DOHH2 (cell line): ENCODE measurements at regions not wholly inside any gene's neighbourhood (a gene's known extent, or its start where the extent isn't known, plus 50 kb on each side); places are given as distances from the start of the nearest gene placed in this dataset.

Experiments used
- H3F3A ChIP-seq: fragments of 200-600 bp; sonication (generic), shearing (Covaris generic); 2 replicates; pipeline ENCODE4 v1.6.0; 2016; ENCODE audit warnings: antibody characterized with exemption, mild to moderate bottlenecking; ENCODE audit not compliant: control insufficient read depth, insufficient read depth
- H3K27ac ChIP-seq: fragments of 200-600 bp; sonication (generic); 2 replicates; pipeline ENCODE4 v1.5.1; 2014; ENCODE audit warnings: low read depth, mild to moderate bottlenecking, low read length, moderate library complexity
- H3K27me3 ChIP-seq: fragments of 200-600 bp; sonication (generic); 2 replicates; pipeline ENCODE4 v1.6.1; 2014; ENCODE audit warnings: mild to moderate bottlenecking, low read length, mixed read lengths; ENCODE audit not compliant: control insufficient read depth
- H3K36me3 ChIP-seq: fragments of 200-600 bp; sonication (generic); 2 replicates; pipeline ENCODE4 v1.6.1; 2014; ENCODE audit warnings: mild to moderate bottlenecking, low read length, moderate library complexity, mixed read lengths; ENCODE audit not compliant: control insufficient read depth
- H3K4me1 ChIP-seq: fragments of 200-600 bp; sonication (generic); 2 replicates; pipeline ENCODE4 v1.6.1; 2014; ENCODE audit warnings: mild to moderate bottlenecking, low read length, mixed read lengths; ENCODE audit not compliant: control insufficient read depth
- H3K4me2 ChIP-seq: fragments of 200-600 bp; sonication (generic); 2 replicates; pipeline ENCODE4 v1.6.0; 2014; ENCODE audit warnings: mild to moderate bottlenecking, low read length, moderate library complexity
- H3K4me3 ChIP-seq: fragments of 200-600 bp; sonication (generic); 2 replicates; pipeline ENCODE4 v1.5.1; 2014; ENCODE audit warnings: mild to moderate bottlenecking, low read length, mixed read lengths
- H3K79me2 ChIP-seq: fragments of 200-600 bp; sonication (generic); 2 replicates; pipeline ENCODE4 v1.6.1; 2014; ENCODE audit warnings: mild to moderate bottlenecking, low read length, mixed read lengths; ENCODE audit not compliant: control insufficient read depth
- H3K9me2 ChIP-seq: fragments of 200-600 bp; sonication (generic); replicated peaks from 2 replicates; pipeline ENCODE4 v1.6.1; 2014; ENCODE audit warnings: mild to moderate bottlenecking, low read length, mixed read lengths; ENCODE audit not compliant: control insufficient read depth
- H3K9me3 ChIP-seq: fragments of 200-600 bp; sonication (generic); 2 replicates; pipeline ENCODE4 v1.6.1; 2014; ENCODE audit warnings: antibody characterized with exemption, low read length, mixed read lengths; ENCODE audit not compliant: control insufficient read depth, insufficient read depth
- H4K20me1 ChIP-seq: fragments of 200-600 bp; sonication (generic); 2 replicates; pipeline ENCODE4 v1.6.0; 2014; ENCODE audit warnings: low read depth, mild to moderate bottlenecking, antibody characterized with exemption, low read length, moderate library complexity; ENCODE audit not compliant: control insufficient read depth, insufficient read depth
- CTCF ChIP-seq: fragments of 200-600 bp; sonication (generic); IDR thresholded peaks from one replicate; pipeline ENCODE4 v1.5.1; 2014; ENCODE audit warnings: antibody characterized with exemption, mild to moderate bottlenecking, low read depth, low read length; ENCODE audit not compliant: poor library complexity, severe bottlenecking
- EZH2phosphoT487 ChIP-seq: fragments of 200-600 bp; sonication (generic); IDR thresholded peaks from 2 replicates; pipeline ENCODE4 v1.6.1; 2017; ENCODE audit warnings: borderline replicate concordance, mild to moderate bottlenecking, antibody characterized with exemption, low read length, moderate library complexity, mixed read lengths

- Histone ChIP-seq H3K36me3 (no peaks in the 10 kb centered on the region), H3K9me2 (no peaks in the 10 kb centered on the region), H3K27me3 (no peaks in the 10 kb centered on the region), H3K27ac (no peak overlapping the region), H3K4me1 (no peaks in the 10 kb centered on the region), H4K20me1 (no peaks in the 10 kb centered on the region), H3K79me2 (no peaks in the 10 kb centered on the region), H3K9me3 (no peaks in the 10 kb centered on the region), H3K4me3 (no peak overlapping the region), H3K4me2 (no peak overlapping the region), H3F3A (no peaks in the 10 kb centered on the region)
- TF ChIP-seq EZH2phosphoT487 (no peak), CTCF (no peak)
These were observed 151.8 kb downstream of the OLFM1 start for GRCh38 chr9:135239100-135239768.

- TF ChIP-seq CTCF (no peak), EZH2phosphoT487 (no peak)
- no peak overlapping the region for H3K27ac ChIP-seq
- no peaks in the 10 kb centered on the region for H3K9me3 ChIP-seq
These were observed 152.3 kb downstream of the OLFM1 start for GRCh38 chr9:135239769-135240141.

GRCh38 chr9:135240222-135240621, 152.8 kb downstream of the OLFM1 start:
- no peak overlapping the region for H3K4me2 ChIP-seq
- H3K27ac ChIP-seq, result no peak overlapping the region
- no peaks in the 10 kb centered on the region for H3K9me3 ChIP-seq
- H3K79me2 ChIP-seq, result no peaks in the 10 kb centered on the region
- no peak overlapping the region for H3K4me3 ChIP-seq
- H3K36me3 ChIP-seq, result no peaks in the 10 kb centered on the region
- no peaks in the 10 kb centered on the region for H3K27me3 ChIP-seq
- no peaks in the 10 kb centered on the region for H3K4me1 ChIP-seq
- no peaks in the 10 kb centered on the region for H3F3A ChIP-seq
- TF ChIP-seq EZH2phosphoT487, result no peak
- no peak for TF ChIP-seq CTCF
- no peaks in the 10 kb centered on the region for H3K9me2 ChIP-seq
- no peaks in the 10 kb centered on the region for H4K20me1 ChIP-seq

More at GRCh38 chr9:135239769-135240141, 152.3 kb downstream of the OLFM1 start:
- H3K79me2 ChIP-seq, result no peaks in the 10 kb centered on the region
- no peaks in the 10 kb centered on the region for H4K20me1 ChIP-seq
- H3K9me2 ChIP-seq, result no peaks in the 10 kb centered on the region
- no peaks in the 10 kb centered on the region for H3K4me1 ChIP-seq
- H3F3A ChIP-seq, result no peaks in the 10 kb centered on the region
- H3K27me3 ChIP-seq, result no peaks in the 10 kb centered on the region
- no peak overlapping the region for H3K4me3 ChIP-seq
- H3K36me3 ChIP-seq, result no peaks in the 10 kb centered on the region
- no peak overlapping the region for H3K4me2 ChIP-seq
